PC-9 (cell line): ENCODE measurements at regions not wholly inside any gene's neighbourhood (a gene's known extent, or its start where the extent isn't known, plus 50 kb on each side); places are given as distances from the start of the nearest gene placed in this dataset.

Experiments
- BruUV-seq: library from RNA; stranded (reverse); fragments of 400-500 nt; replicated peaks from 2 replicates; lab custom pipeline; 2021; lab: Mats Ljungman, UMichigan
- CTCF ChIA-PET: fragments of 300-600 bp; sonication (Branson Sonifier 250); formaldehyde crosslinking; loops from one replicate; lab custom pipeline; 2022; ENCODE audit warnings: antibody characterized with exemption; lab: Charles Lee
- POLR2A ChIA-PET: fragments of 300-600 bp; sonication (Branson Sonifier 250); formaldehyde crosslinking; loops from one replicate; lab custom pipeline; 2022; ENCODE audit warnings: antibody characterized with exemption; ENCODE audit not compliant: unreplicated experiment; lab: Charles Lee
- DNase-seq, 2 experiments: peaks; one replicate each; pipeline versions ENCODE4 v3.0.0 to v3.0.0-alpha.2; 2015 to 2022; ENCODE audit warnings: mixed read lengths in 1 of 2
- H2AFZ ChIP-seq: fragments of 200-600 bp; sonication (generic); 2 replicates; pipeline ENCODE4 v1.8.1; 2017; ENCODE audit warnings: antibody characterized with exemption
- H3F3A ChIP-seq: fragments of 200-600 bp; sonication (generic); 2 replicates; pipeline ENCODE4 v1.8.1; 2017; ENCODE audit warnings: antibody characterized with exemption, mild to moderate bottlenecking, low read depth; ENCODE audit not compliant: insufficient read depth
- H3K27ac ChIP-seq: fragments of 200-600 bp; sonication (generic); 2 replicates; pipeline ENCODE4 v1.6.1; 2016; ENCODE audit warnings: mixed run types
- H3K27me3 ChIP-seq: fragments of 200-600 bp; sonication (generic); 2 replicates; pipeline ENCODE4 v1.6.1; 2016; ENCODE audit warnings: low read depth, mixed run types; ENCODE audit not compliant: insufficient read depth
- H3K36me3 ChIP-seq: fragments of 200-600 bp; sonication (generic); 2 replicates; pipeline ENCODE4 v1.6.1; 2016; ENCODE audit warnings: low read depth, mixed run types
- H3K4me1 ChIP-seq: fragments of 200-600 bp; sonication (generic); replicated peaks from 2 replicates; pipeline ENCODE4 v1.6.1; 2016; ENCODE audit warnings: mixed run types; ENCODE audit not compliant: insufficient read depth
- H3K4me2 ChIP-seq: fragments of 200-600 bp; sonication (generic); 2 replicates; pipeline ENCODE4 v1.6.1; 2017; ENCODE audit warnings: mixed run types
- H3K4me3 ChIP-seq: fragments of 200-600 bp; sonication (generic); 2 replicates; pipeline ENCODE4 v1.6.1; 2016; ENCODE audit warnings: mixed run types
- H3K79me2 ChIP-seq: fragments of 200-600 bp; sonication (generic); 2 replicates; pipeline ENCODE4 v1.6.1; 2017; ENCODE audit warnings: low read depth, mixed run types
- H3K9me2 ChIP-seq: fragments of 200-600 bp; sonication (generic); 2 replicates; pipeline ENCODE4 v1.8.1; 2017; ENCODE audit warnings: mild to moderate bottlenecking; ENCODE audit not compliant: insufficient read depth
- H3K9me3 ChIP-seq: fragments of 200-600 bp; sonication (generic); 2 replicates; pipeline ENCODE4 v1.8.1; 2016; ENCODE audit warnings: low read depth; ENCODE audit not compliant: insufficient read depth
- H4K20me1 ChIP-seq: fragments of 200-600 bp; sonication (generic); 2 replicates; pipeline ENCODE4 v1.8.1; 2017; ENCODE audit not compliant: insufficient read depth
- CTCF ChIP-seq: fragments of 200-600 bp; sonication (generic); conservative IDR thresholded peaks from 2 replicates; pipeline ENCODE4 v1.6.1; 2017; ENCODE audit warnings: mixed run types, antibody characterized with exemption, mild to moderate bottlenecking, moderate library complexity
- EZH2 ChIP-seq: fragments of 200-600 bp; sonication (generic); IDR thresholded peaks from 2 replicates; pipeline ENCODE4 v1.8.0; 2017; ENCODE audit warnings: antibody characterized with exemption, low read depth
- intact Hi-C: fragments of 100-400 bp; cut with micrococcal nuclease; formaldehyde crosslinking; loops from one replicate; pipeline ENCODE4 v1.10.0; 2022; ENCODE audit not compliant: unreplicated experiment

DNA sequence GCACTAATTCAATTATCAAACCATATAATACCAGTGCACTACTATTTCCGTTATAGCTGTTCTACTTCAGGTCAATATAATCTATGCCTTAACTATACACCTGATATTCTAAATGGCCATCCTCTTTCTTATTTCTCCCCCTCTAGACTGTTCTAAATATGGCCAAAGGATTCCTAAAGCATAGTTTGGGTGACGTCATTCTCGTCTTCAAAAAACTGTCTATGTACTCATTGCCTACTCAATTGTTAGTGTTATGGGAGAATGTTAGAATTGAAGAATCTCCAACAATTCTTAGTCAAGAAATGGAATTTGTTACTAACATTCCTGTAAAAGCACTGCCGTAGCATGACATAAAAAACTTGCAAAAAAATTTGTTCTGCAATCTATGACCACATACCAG is 431.1 kb upstream of the ANO3 start:
- H2AFZ ChIP-seq = no peak overlapping the region
- no peak for DNase-seq
- H3K79me2 ChIP-seq = no peaks in the 10 kb centered on the region
- no TSS peak for BruUV-seq
- H3F3A ChIP-seq = no peaks in the 10 kb centered on the region
- no peak for TF ChIP-seq CTCF
- CTCF ChIA-PET = no interaction called here
- intact Hi-C loops = no loop called here
- no peaks in the 10 kb centered on the region for H3K36me3 ChIP-seq
- H3K4me1 ChIP-seq = no peaks in the 10 kb centered on the region
- no peaks in the 10 kb centered on the region for H3K27me3 ChIP-seq
- H3K4me3 ChIP-seq = no peak overlapping the region
- H3K4me2 ChIP-seq = no peak overlapping the region
- POLR2A ChIA-PET = no interaction called here
- H3K9me3 ChIP-seq = no peaks in the 10 kb centered on the region
- H3K27ac ChIP-seq = no peak overlapping the region
- no peaks in the 10 kb centered on the region for H3K9me2 ChIP-seq
- H4K20me1 ChIP-seq = 0 out of 2 replicates have a peak, but pooled peaks cover 4% of the 10 kb centered on the region

DNA sequence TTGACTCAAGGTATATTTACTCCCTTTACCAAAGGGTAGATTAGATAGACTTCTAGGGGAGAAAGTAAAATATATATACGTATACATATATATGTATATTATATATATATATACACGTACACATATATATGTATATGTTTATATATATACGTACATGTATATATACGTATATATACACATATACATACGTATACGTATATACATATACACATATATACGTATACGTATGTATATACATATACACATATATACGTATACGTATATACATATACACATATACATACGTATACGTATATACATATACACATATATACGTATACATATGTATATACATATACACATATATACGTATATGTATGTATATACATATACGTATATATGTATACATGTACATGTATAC is 430.5 kb upstream of the ANO3 start:
- no peaks in the 10 kb centered on the region for H3K79me2 ChIP-seq
- H3K4me1 ChIP-seq = no peaks in the 10 kb centered on the region
- H3K9me2 ChIP-seq = no peaks in the 10 kb centered on the region
- no peak overlapping the region for H3K4me3 ChIP-seq
- intact Hi-C loops = no loop called here
- no peak for TF ChIP-seq CTCF
- no peak for TF ChIP-seq EZH2
- H3K9me3 ChIP-seq = no peaks in the 10 kb centered on the region
- no peaks in the 10 kb centered on the region for H3F3A ChIP-seq
- no TSS peak for BruUV-seq
- no peak for DNase-seq
- no peak overlapping the region for H3K4me2 ChIP-seq
- H2AFZ ChIP-seq = no peak overlapping the region
- H4K20me1 ChIP-seq = 0 out of 2 replicates have a peak, but pooled peaks cover 4% of the 10 kb centered on the region
- no peak overlapping the region for H3K27ac ChIP-seq
- ChIA-PET CTCF (no interaction called here), POLR2A (no interaction called here)
- H3K27me3 ChIP-seq = no peaks in the 10 kb centered on the region
- no peaks in the 10 kb centered on the region for H3K36me3 ChIP-seq

GRCh38 chr11:25902476-25902875 is 429.5 kb upstream of the ANO3 start:
- TF ChIP-seq CTCF (no peak), EZH2 (no peak)
- H4K20me1 ChIP-seq = 0 out of 2 replicates have a peak, but pooled peaks cover 4% of the 10 kb centered on the region
- no peaks in the 10 kb centered on the region for H3K27me3 ChIP-seq
- H3K79me2 ChIP-seq = no peaks in the 10 kb centered on the region
- H3K4me3 ChIP-seq = no peak overlapping the region
- ChIA-PET POLR2A (no interaction called here), CTCF (no interaction called here)
- no peak for DNase-seq
- intact Hi-C loops = no loop called here
- H3K9me2 ChIP-seq = no peaks in the 10 kb centered on the region
- no peaks in the 10 kb centered on the region for H3K36me3 ChIP-seq
- no peaks in the 10 kb centered on the region for H3F3A ChIP-seq
- no peak overlapping the region for H3K27ac ChIP-seq
- H3K9me3 ChIP-seq = no peaks in the 10 kb centered on the region
- no peak overlapping the region for H2AFZ ChIP-seq
- no TSS peak for BruUV-seq
- H3K4me1 ChIP-seq = no peaks in the 10 kb centered on the region
- H3K4me2 ChIP-seq = no peak overlapping the region
